GM23248 (cell line): ENCODE measurements at regions not wholly inside any gene's neighbourhood (a gene's known extent, or its start where the extent isn't known, plus 50 kb on each side); places are given as distances from the start of the nearest gene placed in this dataset.

Experiments used
- EZH2 ChIP-seq: fragments of 200-600 bp; sonication (generic); IDR thresholded peaks from 2 replicates; pipeline ENCODE4 v1.6.1; 2018; ENCODE audit warnings: antibody characterized with exemption, mild to moderate bottlenecking; ENCODE audit not compliant: insufficient read depth, poor library complexity, severe bottlenecking
- EZH2phosphoT487 ChIP-seq: fragments of 200-600 bp; sonication (generic); IDR thresholded peaks from 2 replicates; pipeline ENCODE4 v1.6.1; 2018; ENCODE audit warnings: antibody characterized with exemption, moderate library complexity, mild to moderate bottlenecking, low read depth; ENCODE audit not compliant: insufficient read depth

- no peak for TF ChIP-seq EZH2phosphoT487
- TF ChIP-seq EZH2: no peak
These were observed 186.4 kb downstream of the BTG1 start for GRCh38 chr12:91959220-91959619.
